ENCODE measurements at regions not wholly inside any gene's neighbourhood (a gene's known extent, or its start where the extent isn't known, plus 50 kb on each side); places are given as distances from the start of the nearest gene placed in this dataset.
A peak's percentile ranks its signal among the peaks of the same experiment; 100 is the strongest.

- H3K4me1 Mint-ChIP-seq, result no peaks in the 10 kb centered on the region
- H3K9me3 Mint-ChIP-seq, result peaks cover 11% of the 10 kb centered on the region
- H3K27ac Mint-ChIP-seq, result no peak overlapping the region
- no peak overlapping the region for H3K4me3 Mint-ChIP-seq
- no peak for DNase-seq
- H3K27me3 Mint-ChIP-seq, result peaks cover 39% of the 10 kb centered on the region
- H3K36me3 Mint-ChIP-seq, result no peaks in the 10 kb centered on the region
Observed at GRCh38 chr21:38144193-38144592, 112.6 kb upstream of the KCNJ15 start.

GRCh38 chr21:38145104-38145503, 111.7 kb upstream of the KCNJ15 start:
- Mint-ChIP-seq H3K9me3 (peaks cover 11% of the 10 kb centered on the region), H3K4me3 (no peak overlapping the region), H3K4me1 (no peaks in the 10 kb centered on the region), H3K36me3 (no peaks in the 10 kb centered on the region), H3K27ac (no peak overlapping the region), H3K27me3 (peaks cover 39% of the 10 kb centered on the region)
- no peak for DNase-seq

GRCh38 chr21:38147391-38147790, 109.4 kb upstream of the KCNJ15 start:
- Mint-ChIP-seq H3K4me3 (no peak overlapping the region), H3K27ac (no peak overlapping the region), H3K4me1 (no peaks in the 10 kb centered on the region), H3K9me3 (peaks cover 8% of the 10 kb centered on the region), H3K27me3 (peaks cover 44% of the 10 kb centered on the region), H3K36me3 (no peaks in the 10 kb centered on the region)
- no peak for DNase-seq

- Mint-ChIP-seq H3K4me3 (no peak overlapping the region), H3K27ac (no peak overlapping the region), H3K36me3 (no peaks in the 10 kb centered on the region)
Observed at GRCh38 chr21:38148046-38148445, 108.7 kb upstream of the KCNJ15 start.

GRCh38 chr21:38151021-38151645, 105.7 kb upstream of the KCNJ15 start:
- H3K36me3 Mint-ChIP-seq, result no peaks in the 10 kb centered on the region
- H3K27ac Mint-ChIP-seq, result no peak overlapping the region
- no peaks in the 10 kb centered on the region for H3K9me3 Mint-ChIP-seq
- no peak for DNase-seq
- no peak overlapping the region for H3K4me3 Mint-ChIP-seq
- H3K27me3 Mint-ChIP-seq, result peaks cover 42% of the 10 kb centered on the region
- H3K4me1 Mint-ChIP-seq, result no peaks in the 10 kb centered on the region

More at GRCh38 chr21:38148046-38148445, 108.7 kb upstream of the KCNJ15 start:
- Mint-ChIP-seq H3K4me1 (no peaks in the 10 kb centered on the region), H3K27me3 (peaks cover 44% of the 10 kb centered on the region), H3K9me3 (peaks cover 7% of the 10 kb centered on the region)
- DNase-seq, result no peak

- Mint-ChIP-seq H3K27me3 (peaks cover 26% of the 10 kb centered on the region), H3K9me3 (no peaks in the 10 kb centered on the region), H3K27ac (no peak overlapping the region), H3K36me3 (no peaks in the 10 kb centered on the region), H3K4me1 (no peaks in the 10 kb centered on the region), H3K4me3 (no peak overlapping the region)
- no peak for DNase-seq
Observed at GRCh38 chr21:38156200-38156599, 100.6 kb upstream of the KCNJ15 start.

GRCh38 chr21:38159355-38159754, 97.4 kb upstream of the KCNJ15 start:
- Mint-ChIP-seq H3K27ac (no peak overlapping the region), H3K4me1 (no peaks in the 10 kb centered on the region)

GRCh38 chr21:38165466-38166172, 91.2 kb upstream of the KCNJ15 start:
- Mint-ChIP-seq H3K9me3 (no peaks in the 10 kb centered on the region), H3K27me3 (peaks cover 8% of the 10 kb centered on the region), H3K4me1 (no peaks in the 10 kb centered on the region), H3K36me3 (no peaks in the 10 kb centered on the region), H3K4me3 (no peak overlapping the region), H3K27ac (no peak overlapping the region)
- no peak for DNase-seq

More at GRCh38 chr21:38159355-38159754, 97.4 kb upstream of the KCNJ15 start:
- no peak overlapping the region for H3K4me3 Mint-ChIP-seq
- peak; percentile 26 for DNase-seq
- H3K36me3 Mint-ChIP-seq, result no peaks in the 10 kb centered on the region
- H3K9me3 Mint-ChIP-seq, result no peaks in the 10 kb centered on the region
- peaks cover 17% of the 10 kb centered on the region for H3K27me3 Mint-ChIP-seq

- H3K4me3 Mint-ChIP-seq, result no peak overlapping the region
- H3K9me3 Mint-ChIP-seq, result no peaks in the 10 kb centered on the region
- no peaks in the 10 kb centered on the region for H3K36me3 Mint-ChIP-seq
- H3K27me3 Mint-ChIP-seq, result peaks cover 12% of the 10 kb centered on the region
- H3K27ac Mint-ChIP-seq, result no peak overlapping the region
- H3K4me1 Mint-ChIP-seq, result no peaks in the 10 kb centered on the region
- no peak for DNase-seq
Observed at GRCh38 chr21:38166173-38166535, 90.6 kb upstream of the KCNJ15 start.

GRCh38 chr21:38167345-38167744, 89.4 kb upstream of the KCNJ15 start:
- Mint-ChIP-seq H3K9me3 (no peaks in the 10 kb centered on the region), H3K36me3 (no peaks in the 10 kb centered on the region), H3K4me3 (no peak overlapping the region)

GRCh38 chr21:38170283-38170682, 86.5 kb upstream of the KCNJ15 start:
- Mint-ChIP-seq H3K27me3 (peaks cover 13% of the 10 kb centered on the region), H3K9me3 (no peaks in the 10 kb centered on the region), H3K4me1 (no peaks in the 10 kb centered on the region), H3K36me3 (no peaks in the 10 kb centered on the region), H3K4me3 (no peak overlapping the region), H3K27ac (no peak overlapping the region)
- no peak for DNase-seq

More at GRCh38 chr21:38167345-38167744, 89.4 kb upstream of the KCNJ15 start:
- DNase-seq, result no peak
- H3K4me1 Mint-ChIP-seq, result no peaks in the 10 kb centered on the region
- H3K27ac Mint-ChIP-seq, result no peak overlapping the region
- H3K27me3 Mint-ChIP-seq, result peaks cover 17% of the 10 kb centered on the region

- no peaks in the 10 kb centered on the region for H3K9me3 Mint-ChIP-seq
- no peaks in the 10 kb centered on the region for H3K4me1 Mint-ChIP-seq
- DNase-seq, result no peak
- H3K4me3 Mint-ChIP-seq, result no peak overlapping the region
- H3K27ac Mint-ChIP-seq, result no peak overlapping the region
- H3K36me3 Mint-ChIP-seq, result no peaks in the 10 kb centered on the region
- peaks cover 13% of the 10 kb centered on the region for H3K27me3 Mint-ChIP-seq
Observed at GRCh38 chr21:38170704-38171682, 85.8 kb upstream of the KCNJ15 start.

GRCh38 chr21:38171723-38172344, 85.0 kb upstream of the KCNJ15 start:
- no peak overlapping the region for H3K4me3 Mint-ChIP-seq
- no peaks in the 10 kb centered on the region for H3K4me1 Mint-ChIP-seq
- H3K36me3 Mint-ChIP-seq, result no peaks in the 10 kb centered on the region
- DNase-seq, result no peak
- no peaks in the 10 kb centered on the region for H3K9me3 Mint-ChIP-seq
- H3K27me3 Mint-ChIP-seq, result peaks cover 13% of the 10 kb centered on the region
- no peak overlapping the region for H3K27ac Mint-ChIP-seq

- Mint-ChIP-seq H3K27me3 (peaks cover 17% of the 10 kb centered on the region), H3K4me3 (no peak overlapping the region), H3K4me1 (no peaks in the 10 kb centered on the region), H3K27ac (no peak overlapping the region), H3K36me3 (no peaks in the 10 kb centered on the region), H3K9me3 (no peaks in the 10 kb centered on the region)
- DNase-seq, result no peak
Observed at GRCh38 chr21:38173276-38174035, 83.3 kb upstream of the KCNJ15 start.
